Suprapubic skin (tissue), 4 donors: ENCODE measurements at regions not wholly inside any gene's neighbourhood (a gene's known extent, or its start where the extent isn't known, plus 50 kb on each side); places are given as distances from the start of the nearest gene placed in this dataset.

Experiments used
- EP300 ChIP-seq: sonication (generic); formaldehyde crosslinking; IDR thresholded peaks from one replicate; pipeline ENCODE4 v1.6.1; 2017; ENCODE audit warnings: antibody characterized with exemption
- POLR2AphosphoS5 ChIP-seq, 3 donors: sonication (generic); formaldehyde crosslinking; IDR thresholded peaks; one replicate each; pipeline ENCODE4 v1.6.1; 2017; ENCODE audit warnings: antibody characterized with exemption in 3 of 3
- TF ChIP-seq, protein P1 (sequence below), 2 donors: fragments of 200-600 bp in 1 of 2; fragments of 450-650 bp in 1 of 2; sonication (generic) in 1 of 2; IDR thresholded peaks; one replicate each; pipeline ENCODE4 v1.5.1; 2016 to 2019; ENCODE audit warnings: antibody characterized with exemption in 2 of 2, mild to moderate bottlenecking in 1 of 2, moderate library complexity in 1 of 2

DNA sequence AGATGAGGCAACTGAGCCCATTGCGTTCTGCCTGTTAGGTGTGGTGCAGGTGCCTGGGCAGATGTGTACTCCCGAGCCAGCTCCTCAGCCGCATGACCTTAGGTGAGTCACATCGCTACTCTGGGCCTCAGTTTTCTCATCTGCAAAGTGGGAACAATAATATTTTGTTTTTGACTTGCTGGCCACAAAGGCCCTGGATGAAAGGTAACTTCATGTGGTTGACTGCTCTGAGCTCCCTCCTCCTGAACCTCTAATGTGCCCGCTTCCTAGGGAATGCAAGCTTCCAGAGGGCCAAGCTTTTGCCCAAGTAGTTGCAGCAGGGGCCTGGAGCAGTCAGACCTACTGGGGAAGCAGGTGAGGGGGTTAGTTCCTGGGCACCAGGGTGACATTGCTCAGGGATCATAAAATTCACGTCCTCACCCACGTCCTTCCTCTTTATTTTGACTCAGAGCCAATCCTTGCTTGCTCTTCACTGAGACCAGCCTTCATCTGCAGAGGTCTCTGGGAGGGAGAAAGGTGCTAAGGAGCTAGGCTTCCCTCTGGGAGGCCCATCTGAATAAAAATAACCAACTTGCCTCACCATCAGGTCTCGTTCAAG, 149.0 kb upstream of the TLE3 start:
- TF ChIP-seq, protein P1, sequence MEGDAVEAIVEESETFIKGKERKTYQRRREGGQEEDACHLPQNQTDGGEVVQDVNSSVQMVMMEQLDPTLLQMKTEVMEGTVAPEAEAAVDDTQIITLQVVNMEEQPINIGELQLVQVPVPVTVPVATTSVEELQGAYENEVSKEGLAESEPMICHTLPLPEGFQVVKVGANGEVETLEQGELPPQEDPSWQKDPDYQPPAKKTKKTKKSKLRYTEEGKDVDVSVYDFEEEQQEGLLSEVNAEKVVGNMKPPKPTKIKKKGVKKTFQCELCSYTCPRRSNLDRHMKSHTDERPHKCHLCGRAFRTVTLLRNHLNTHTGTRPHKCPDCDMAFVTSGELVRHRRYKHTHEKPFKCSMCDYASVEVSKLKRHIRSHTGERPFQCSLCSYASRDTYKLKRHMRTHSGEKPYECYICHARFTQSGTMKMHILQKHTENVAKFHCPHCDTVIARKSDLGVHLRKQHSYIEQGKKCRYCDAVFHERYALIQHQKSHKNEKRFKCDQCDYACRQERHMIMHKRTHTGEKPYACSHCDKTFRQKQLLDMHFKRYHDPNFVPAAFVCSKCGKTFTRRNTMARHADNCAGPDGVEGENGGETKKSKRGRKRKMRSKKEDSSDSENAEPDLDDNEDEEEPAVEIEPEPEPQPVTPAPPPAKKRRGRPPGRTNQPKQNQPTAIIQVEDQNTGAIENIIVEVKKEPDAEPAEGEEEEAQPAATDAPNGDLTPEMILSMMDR (IDR thresholded peaks at IDR 0.05): no peak
- TF ChIP-seq EP300: no peak
- TF ChIP-seq POLR2AphosphoS5 (IDR thresholded peaks at IDR 0.05): no peak
